Esophagus (tissue), 2 donors: ENCODE measurements at regions not wholly inside any gene's neighbourhood (a gene's known extent, or its start where the extent isn't known, plus 50 kb on each side); places are given as distances from the start of the nearest gene placed in this dataset.

ENCODE experiments used
- H3K27ac ChIP-seq, 2 donors: one replicate each; pipeline ENCODE4 v1.5.1; 2013; ENCODE audit warnings: low read depth in 2 of 2, mild to moderate bottlenecking in 2 of 2, inconsistent platforms in 1 of 2, low read length in 1 of 2, moderate library complexity in 1 of 2
- H3K27me3 ChIP-seq, 2 donors: one replicate each; pipeline ENCODE4 v1.6.1; 2013; ENCODE audit warnings: low read length in 2 of 2, control low read depth in 1 of 2, mild to moderate bottlenecking in 1 of 2; ENCODE audit not compliant: insufficient read depth in 2 of 2, control insufficient read depth in 1 of 2
- H3K36me3 ChIP-seq, 2 donors: one replicate each; pipeline ENCODE4 v1.6.1; 2013; ENCODE audit warnings: low read length in 1 of 2; ENCODE audit not compliant: control insufficient read depth in 2 of 2, insufficient read depth in 2 of 2
- H3K4me1 ChIP-seq, 2 donors: one replicate each; pipeline ENCODE4 v1.6.1; 2013; ENCODE audit warnings: low read length in 1 of 2; ENCODE audit not compliant: control insufficient read depth in 2 of 2, insufficient read depth in 2 of 2
- H3K4me3 ChIP-seq, 2 donors: one replicate each; pipeline ENCODE4 v1.5.1; 2013; ENCODE audit warnings: low read length in 2 of 2, mild to moderate bottlenecking in 2 of 2, low read depth in 1 of 2, moderate library complexity in 1 of 2
- H3K9me3 ChIP-seq, 2 donors: one replicate each; pipeline ENCODE4 v1.6.1; 2013; ENCODE audit warnings: mild to moderate bottlenecking in 2 of 2, low read depth in 1 of 2, low read length in 1 of 2, moderate library complexity in 1 of 2; ENCODE audit not compliant: control insufficient read depth in 2 of 2, insufficient read depth in 1 of 2
- WGBS, 2 donors: extraction: QIAGEN DNeasy Blood & Tissue Kit; methylation state at CpG; one replicate each; pipeline ENCODE4 v1.1.7; 2013; 5-methylcytosine and 5-hydroxymethylcytosine counted together
- donor health status: healthy with polysubstance abuse.
- donor health status: Bipolar disorder and iron deficiency.

DNA sequence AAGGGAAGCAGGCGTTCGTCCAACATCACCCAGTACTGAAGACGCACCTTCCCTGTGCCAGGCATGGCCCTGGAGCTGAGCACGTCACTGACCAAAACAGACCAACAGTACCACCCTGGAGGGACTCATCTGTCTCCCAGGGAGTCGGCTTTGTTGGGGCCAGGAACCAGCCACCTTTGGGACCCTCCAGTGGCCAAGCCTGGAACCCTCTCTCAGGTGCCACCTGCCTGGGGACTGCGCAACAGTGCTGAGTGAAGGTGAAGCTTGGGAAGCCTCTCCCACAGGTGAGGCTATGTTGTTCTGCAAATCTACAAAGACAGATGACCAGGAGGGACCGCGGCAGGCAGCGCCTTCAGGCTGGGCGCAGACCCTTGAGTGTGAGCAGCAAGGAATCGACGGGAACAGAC is 91.4 kb upstream of the OTOS start:
- WGBS, 2 donors: 93 to 95% methylated on average over 12 of the region's 12 CpGs
- no peak overlapping the region for H3K4me3 ChIP-seq
- H3K27me3 ChIP-seq: no peaks in the 10 kb centered on the region
- no peaks in the 10 kb centered on the region for H3K9me3 ChIP-seq
- H3K27ac ChIP-seq: no peak overlapping the region
- peaks cover 0 to 22% of the 10 kb centered on the region in 2 donors for H3K4me1 ChIP-seq
- no peaks in the 10 kb centered on the region for H3K36me3 ChIP-seq

DNA sequence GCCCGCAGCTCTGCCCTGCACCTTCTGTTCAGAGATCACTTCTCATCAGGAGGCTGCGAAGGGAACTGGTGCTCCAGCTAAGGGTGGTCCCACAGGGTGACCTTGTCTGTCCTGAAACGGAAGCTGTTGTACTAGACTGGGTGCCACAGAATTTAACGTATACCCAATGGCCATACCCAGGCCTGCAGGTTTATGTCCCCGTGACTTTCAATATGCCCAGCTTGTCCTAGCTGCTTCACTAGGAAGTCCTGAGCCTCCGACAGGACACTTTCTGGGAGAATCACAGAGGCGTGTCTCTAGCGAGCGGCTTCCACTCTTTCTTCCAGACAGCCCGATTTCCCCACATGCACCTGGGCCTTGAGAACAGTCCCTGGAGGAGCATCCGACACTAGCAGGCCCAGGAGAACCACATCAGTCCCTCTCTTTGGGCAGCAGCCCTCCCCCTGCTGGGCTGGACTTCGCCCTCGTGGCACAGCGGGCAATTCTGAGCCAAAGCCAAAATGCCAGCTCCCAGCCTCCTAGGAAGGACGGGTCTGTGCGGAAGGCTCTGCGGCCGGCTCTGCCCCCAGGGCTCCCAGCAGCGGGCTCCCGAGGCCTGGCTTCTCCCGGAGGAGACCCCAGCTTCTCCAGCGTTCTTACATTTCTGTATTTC is 91.9 kb upstream of the OTOS start:
- 71 to 76% methylated on average over 22 of the region's 22 CpGs for WGBS, 2 donors
- no peak overlapping the region for H3K4me3 ChIP-seq

GRCh38 chr2:240232961-240233884 is 92.8 kb upstream of the OTOS start:
- H3K4me3 ChIP-seq: peak overlapping the region in 1 of 2 donors; percentile 27
- H3K9me3 ChIP-seq: no peaks in the 10 kb centered on the region
- WGBS, 2 donors: 3 to 4% methylated on average over 29 to 39 of the region's 39 CpGs
- H3K4me1 ChIP-seq: peaks cover 0 to 22% of the 10 kb centered on the region in 2 donors
- peak overlapping the region in 1 of 2 donors; percentile 57 for H3K27ac ChIP-seq
- no peaks in the 10 kb centered on the region for H3K27me3 ChIP-seq
- H3K36me3 ChIP-seq: no peaks in the 10 kb centered on the region

More for the DNA sequence above, 91.9 kb upstream of the OTOS start:
- Histone ChIP-seq H3K4me1 (peaks cover 0 to 22% of the 10 kb centered on the region in 2 donors), H3K9me3 (no peaks in the 10 kb centered on the region), H3K27me3 (no peaks in the 10 kb centered on the region), H3K27ac (no peak overlapping the region), H3K36me3 (no peaks in the 10 kb centered on the region)

GRCh38 chr2:240233885-240234502 is 93.5 kb upstream of the OTOS start:
- peak overlapping the region in 1 of 2 donors; percentile 45 for H3K27ac ChIP-seq
- H3K27me3 ChIP-seq: no peaks in the 10 kb centered on the region
- H3K9me3 ChIP-seq: no peaks in the 10 kb centered on the region
- 33 to 34% methylated on average over 15 of the region's 15 CpGs for WGBS, 2 donors
- H3K4me1 ChIP-seq: peaks cover 0 to 22% of the 10 kb centered on the region in 2 donors
- H3K4me3 ChIP-seq: no peak overlapping the region
- no peaks in the 10 kb centered on the region for H3K36me3 ChIP-seq

GRCh38 chr2:240234503-240234951 is 94.1 kb upstream of the OTOS start:
- no peaks in the 10 kb centered on the region for H3K9me3 ChIP-seq
- peak overlapping the region in 1 of 2 donors; percentile 45 for H3K27ac ChIP-seq
- H3K4me3 ChIP-seq: no peak overlapping the region
- H3K4me1 ChIP-seq: peaks cover 0 to 22% of the 10 kb centered on the region in 2 donors
- no peaks in the 10 kb centered on the region for H3K36me3 ChIP-seq
- H3K27me3 ChIP-seq: no peaks in the 10 kb centered on the region
- 57 to 71% methylated on average over 8 of the region's 8 CpGs for WGBS, 2 donors

DNA sequence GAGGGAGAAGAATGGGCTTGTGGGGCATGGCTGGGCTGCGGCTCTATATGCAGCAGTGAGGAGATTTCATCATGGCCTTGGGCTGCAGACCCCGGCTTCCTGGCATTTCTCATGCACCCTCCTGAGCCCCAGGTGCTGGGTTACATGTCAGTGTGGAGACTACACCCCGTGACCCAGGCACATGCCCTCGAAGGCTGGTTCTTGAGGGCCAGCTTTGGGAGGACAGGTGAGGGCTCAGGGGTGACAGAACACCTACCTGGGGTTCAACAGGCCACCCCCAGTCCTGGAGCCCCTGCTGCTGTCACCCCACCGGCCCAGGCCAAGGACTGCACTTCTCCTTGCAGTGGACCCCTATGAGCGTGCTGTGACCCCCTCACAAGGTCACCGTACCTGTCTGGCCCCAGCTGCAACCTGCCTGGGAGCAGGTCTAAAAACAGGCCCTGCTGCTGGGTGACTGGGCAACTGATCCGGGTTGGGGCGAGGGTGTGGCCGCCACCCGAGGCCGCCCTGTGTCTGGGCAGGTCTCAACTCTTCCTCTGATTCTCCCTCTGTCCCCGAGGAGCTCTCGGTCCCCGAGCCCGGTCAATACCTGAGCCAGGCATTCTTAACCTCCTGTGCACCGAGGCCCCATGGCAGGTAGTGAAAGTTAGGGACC is 94.8 kb upstream of the OTOS start:
- no peak overlapping the region for H3K27ac ChIP-seq
- no peak overlapping the region for H3K4me3 ChIP-seq
- no peaks in the 10 kb centered on the region for H3K36me3 ChIP-seq
- H3K27me3 ChIP-seq: no peaks in the 10 kb centered on the region
- no peaks in the 10 kb centered on the region for H3K9me3 ChIP-seq
- H3K4me1 ChIP-seq: peaks cover 0 to 22% of the 10 kb centered on the region in 2 donors
- 54 to 72% methylated on average over 17 of the region's 17 CpGs for WGBS, 2 donors

DNA sequence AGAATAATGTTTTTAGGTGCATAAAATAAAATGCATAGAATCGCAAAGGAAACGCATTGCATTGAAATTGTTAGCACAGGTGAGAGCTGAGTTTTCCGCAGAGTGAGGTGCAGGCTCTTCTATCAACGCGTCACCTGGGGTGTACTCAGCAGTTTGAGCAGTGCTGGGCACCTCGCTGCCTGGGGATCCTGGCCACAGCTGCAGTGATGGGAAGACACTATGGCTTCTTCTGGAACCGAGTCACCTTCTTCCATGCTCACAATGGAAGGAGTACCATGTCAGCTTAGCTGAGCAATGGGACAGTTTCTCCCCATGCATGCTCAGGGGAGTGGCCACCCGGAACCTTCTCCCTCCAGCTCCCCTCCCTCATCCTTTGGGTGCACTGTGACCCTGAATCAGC is 95.4 kb upstream of the OTOS start:
- WGBS, 2 donors: 63 to 78% methylated on average over 8 of the region's 8 CpGs
- Histone ChIP-seq H3K27me3 (no peaks in the 10 kb centered on the region), H3K36me3 (no peaks in the 10 kb centered on the region), H3K4me1 (peaks cover 0 to 22% of the 10 kb centered on the region in 2 donors), H3K27ac (peak overlapping the region in 1 of 2 donors; percentile 43), H3K4me3 (no peak overlapping the region), H3K9me3 (no peaks in the 10 kb centered on the region)

DNA sequence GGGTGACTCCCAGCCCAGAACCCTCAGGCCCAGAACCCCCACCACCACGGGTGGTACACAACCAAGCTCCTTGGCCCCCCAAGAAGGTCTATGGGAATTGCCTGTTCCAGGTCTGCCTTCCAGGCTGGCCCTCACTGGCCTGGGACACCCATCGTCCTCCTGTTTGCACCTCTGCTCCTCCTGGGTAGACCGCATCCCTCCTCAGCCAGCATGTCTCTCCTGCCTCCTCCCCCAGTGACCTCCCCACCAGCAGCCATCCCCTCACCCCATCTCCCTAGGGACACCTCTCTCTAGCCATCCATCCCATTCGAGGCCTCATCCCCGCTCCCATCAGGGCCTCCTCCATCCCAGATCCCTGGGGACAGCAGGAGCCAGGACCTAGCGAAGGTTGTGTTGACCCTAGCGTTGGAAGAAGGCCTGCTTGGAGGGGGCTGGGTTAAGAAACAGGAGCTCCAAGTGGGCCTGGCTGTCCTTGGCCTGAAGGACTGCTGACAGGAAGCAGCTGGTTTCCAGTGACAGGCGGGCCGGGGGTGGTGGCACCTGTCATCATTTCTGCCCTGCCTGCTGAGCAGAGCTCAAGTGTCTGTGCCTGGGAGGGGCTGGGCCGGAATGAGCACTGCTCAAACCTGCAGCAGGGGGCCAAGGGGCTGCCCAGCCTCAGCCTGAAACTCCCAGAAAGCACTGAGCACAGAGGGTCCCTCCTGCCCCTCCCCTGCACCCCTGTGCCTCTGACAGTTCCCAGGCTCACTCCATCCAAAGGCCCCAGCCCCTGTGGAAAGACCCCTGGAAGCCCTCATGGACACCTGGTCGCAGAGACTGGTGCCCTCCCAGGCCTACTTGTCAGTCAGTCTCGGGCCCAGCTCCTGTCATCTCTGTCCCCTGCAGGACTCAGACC is 96.0 kb upstream of the OTOS start:
- H3K4me3 ChIP-seq: no peak overlapping the region
- WGBS, 2 donors: 60 to 68% methylated on average over 12 of the region's 12 CpGs
- peak overlapping the region in 1 of 2 donors; percentile 43 for H3K27ac ChIP-seq
- H3K36me3 ChIP-seq: no peaks in the 10 kb centered on the region
- no peaks in the 10 kb centered on the region for H3K27me3 ChIP-seq
- H3K4me1 ChIP-seq: peaks cover 0 to 22% of the 10 kb centered on the region in 2 donors
- no peaks in the 10 kb centered on the region for H3K9me3 ChIP-seq
